ENCODE measurements at regions not wholly inside any gene's neighbourhood (a gene's known extent, or its start where the extent isn't known, plus 50 kb on each side); places are given as distances from the start of the nearest gene placed in this dataset.

DNA sequence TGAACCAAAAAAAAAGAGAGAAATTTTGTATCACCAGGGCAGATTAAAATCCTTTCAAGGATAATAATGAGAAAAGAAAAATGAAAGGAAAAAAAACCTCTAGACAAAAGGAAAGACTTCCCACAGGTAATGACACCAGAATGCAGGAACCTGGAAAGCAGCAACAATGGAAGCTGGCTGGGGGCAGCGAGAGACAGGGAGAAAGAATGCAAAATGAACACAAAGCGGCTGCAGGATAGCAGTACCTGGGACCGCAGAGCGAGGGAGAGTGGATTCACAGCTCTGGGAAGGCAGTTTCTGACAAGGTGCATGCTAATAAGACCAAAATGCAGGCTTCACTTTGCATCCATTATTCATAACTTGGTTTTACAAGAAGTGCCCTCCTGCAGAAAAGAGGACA, 349.0 kb downstream of the SIPA1L2 start:
- no peak for DNase-seq (ENCODE audit: low read depth)

- no peak for DNase-seq (ENCODE audit: low read depth)
These were observed 350.0 kb downstream of the SIPA1L2 start for GRCh38 chr1:232279909-232280400.

DNA sequence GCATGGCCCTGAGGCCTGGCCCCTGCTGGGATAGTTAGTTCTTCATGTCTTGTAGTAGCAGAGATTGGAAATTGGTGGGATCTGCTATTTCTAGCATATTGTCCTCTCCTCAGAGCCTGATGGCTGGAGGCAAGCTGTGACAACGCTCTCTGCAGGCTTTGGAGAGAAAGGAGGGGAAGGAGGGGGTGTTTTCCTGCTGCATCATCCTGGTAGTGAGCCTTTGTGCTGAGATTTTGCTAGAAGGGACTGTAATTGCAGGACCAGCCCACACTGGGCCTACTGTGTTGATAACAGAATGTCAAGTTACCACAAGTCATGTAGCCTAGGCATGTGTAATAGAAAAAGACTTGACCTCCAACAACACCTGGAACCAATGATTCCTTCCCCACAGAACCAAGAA, 351.0 kb downstream of the SIPA1L2 start:
- no peak for DNase-seq (ENCODE audit: low read depth)

DNA sequence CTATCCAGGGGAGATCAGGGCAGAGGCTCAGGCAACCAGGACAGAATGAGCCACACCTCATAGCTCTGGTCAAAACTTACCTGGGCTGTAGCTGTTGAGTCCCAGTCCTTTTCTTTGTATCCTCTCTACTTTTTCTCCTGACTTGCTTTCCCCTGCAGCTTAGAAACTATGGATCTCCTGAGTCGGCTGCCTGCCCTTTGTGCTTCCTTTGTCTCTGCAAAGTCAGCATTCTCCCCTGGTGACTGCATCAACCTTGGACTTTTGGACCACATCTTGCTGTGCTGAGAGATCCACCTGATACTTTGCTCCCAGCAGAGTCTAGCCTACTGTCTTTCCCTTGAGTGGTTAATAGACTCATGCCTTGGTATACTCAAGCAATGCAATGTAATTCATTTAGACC, 353.3 kb downstream of the SIPA1L2 start:
- DNase-seq (ENCODE audit: low read depth), result no peak

GRCh38 chr1:232274999-232275710, 354.8 kb downstream of the SIPA1L2 start:
- no peak for DNase-seq (ENCODE audit: low read depth)

DNA sequence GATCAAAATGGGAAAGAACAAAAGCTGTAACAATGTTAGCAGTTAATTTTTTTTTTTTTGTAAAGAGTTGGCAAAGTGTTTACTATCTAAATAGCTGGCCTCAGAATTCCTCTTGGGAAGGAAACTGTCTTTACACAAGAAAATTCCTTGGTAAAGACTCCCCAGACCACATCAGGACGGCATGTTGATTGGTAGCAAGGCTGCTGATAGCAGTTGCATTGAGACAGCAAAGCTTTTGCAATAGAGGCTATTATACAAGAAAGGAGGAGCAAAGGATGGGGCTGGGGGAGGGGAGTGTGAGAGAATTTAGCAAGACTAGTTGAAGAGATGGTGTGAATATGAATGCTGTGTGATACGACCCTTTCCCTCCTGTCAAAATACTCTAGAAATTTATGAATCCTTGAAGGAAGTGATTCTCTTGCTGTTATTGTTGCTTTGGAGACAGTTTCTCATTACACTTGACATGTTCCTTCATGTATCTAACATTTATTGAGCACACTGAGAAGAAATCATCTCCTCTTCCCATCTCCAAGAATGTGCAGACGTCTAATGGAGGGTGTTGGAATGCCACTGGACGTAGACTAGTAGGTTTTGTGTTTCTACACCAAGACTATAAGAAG, 355.6 kb downstream of the SIPA1L2 start:
- DNase-seq (ENCODE audit: low read depth), result no peak

DNA sequence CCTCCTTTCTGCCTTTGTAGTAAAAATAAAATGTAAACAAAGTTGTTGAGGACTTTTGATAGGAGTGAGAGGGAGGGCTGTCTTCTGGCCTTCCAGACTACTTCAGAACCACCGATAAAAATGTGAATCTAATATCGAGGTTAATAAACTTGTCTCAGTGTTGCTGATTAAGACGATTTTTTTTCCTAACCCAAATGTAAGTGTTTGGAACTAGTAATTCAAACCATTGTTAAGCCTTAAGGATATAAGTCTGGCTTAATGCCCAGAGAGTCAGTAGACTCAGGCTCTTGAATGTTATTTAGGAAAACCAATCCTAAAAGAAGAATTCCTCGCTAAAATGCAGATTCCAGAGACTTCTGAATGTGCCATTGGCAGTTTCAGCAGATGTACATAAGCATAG, 356.9 kb downstream of the SIPA1L2 start:
- no peak for DNase-seq (ENCODE audit: low read depth)

GRCh38 chr1:232271991-232272589, 357.8 kb downstream of the SIPA1L2 start:
- DNase-seq (ENCODE audit: low read depth), result no peak

DNA sequence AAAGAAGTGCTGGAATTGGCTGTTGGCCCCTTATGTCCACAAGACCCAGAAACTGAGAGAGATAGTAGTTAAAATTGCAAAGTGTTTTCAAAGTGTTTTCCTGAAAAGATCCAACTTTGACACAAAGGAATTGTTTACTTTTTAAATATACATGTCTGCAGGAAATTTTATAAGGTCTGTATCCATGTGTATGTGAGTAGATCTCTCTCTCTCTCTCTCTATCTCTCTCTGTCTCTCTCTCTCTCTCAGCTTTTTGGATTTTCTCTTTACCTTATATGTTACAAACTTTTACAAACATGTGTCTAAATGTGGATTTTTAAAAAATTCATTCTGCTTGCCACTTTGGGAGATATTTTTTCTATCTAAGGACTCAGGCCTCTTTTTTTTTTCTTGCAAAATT, 358.6 kb downstream of the SIPA1L2 start:
- no peak for DNase-seq (ENCODE audit: low read depth)

DNA sequence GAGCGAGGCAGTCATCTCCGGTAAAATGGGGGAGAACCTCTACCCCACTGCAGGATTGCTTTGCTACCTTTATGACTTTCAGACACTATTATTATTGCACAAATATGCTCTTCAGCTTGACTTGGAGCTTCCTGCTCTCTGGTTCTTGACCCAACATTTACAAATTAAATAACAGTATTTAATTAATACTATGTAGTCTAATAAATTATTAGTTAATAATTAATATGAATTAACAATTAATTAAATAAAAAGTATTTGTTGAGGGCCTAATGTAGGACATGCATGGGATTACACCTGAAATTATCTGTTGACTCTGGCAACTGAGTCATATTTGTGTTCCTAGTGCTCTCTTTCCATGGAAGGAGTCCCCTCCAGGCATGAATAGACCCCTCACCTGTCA, 359.9 kb downstream of the SIPA1L2 start:
- no peak for DNase-seq (ENCODE audit: low read depth)

DNA sequence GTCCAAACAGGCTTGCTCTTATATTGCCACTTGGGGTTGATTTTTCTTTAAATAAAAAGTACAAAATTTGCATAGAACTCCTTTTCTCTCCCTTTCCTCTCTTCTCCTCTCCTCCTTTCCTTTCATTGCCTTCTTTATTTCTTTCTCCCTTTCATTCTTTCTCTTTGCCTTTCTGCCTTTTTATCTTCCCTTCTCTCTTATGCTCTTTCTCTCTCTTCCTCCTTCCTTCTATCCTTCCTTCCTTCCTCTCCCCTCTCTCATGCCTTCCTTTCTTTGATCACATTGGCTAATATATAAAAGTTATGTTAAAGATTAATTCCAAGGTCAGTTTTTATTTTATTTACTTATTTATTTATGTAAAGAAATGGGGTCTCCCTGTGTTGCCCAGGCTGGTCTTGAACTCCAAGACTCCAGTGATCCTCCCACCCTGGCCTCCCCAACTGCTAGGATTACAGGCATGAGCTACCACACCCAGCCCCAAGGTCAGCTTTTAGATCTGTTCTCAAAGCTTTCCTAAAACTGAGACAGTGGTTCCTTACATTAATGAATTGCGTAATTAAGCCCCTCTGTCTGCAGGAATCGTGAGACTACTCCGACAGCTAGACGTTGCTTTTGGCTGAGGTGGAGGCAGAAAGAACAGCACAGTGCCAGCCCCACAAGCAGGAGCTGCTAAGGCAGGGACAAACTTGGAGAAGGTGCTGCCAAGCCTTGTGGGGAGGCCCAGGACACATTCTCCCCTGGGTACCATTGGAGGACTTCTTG, 361.9 kb downstream of the SIPA1L2 start:
- no peak for DNase-seq (ENCODE audit: low read depth)

GRCh38 chr1:232267092-232267836, 362.7 kb downstream of the SIPA1L2 start:
- DNase-seq (ENCODE audit: low read depth), result no peak

DNA sequence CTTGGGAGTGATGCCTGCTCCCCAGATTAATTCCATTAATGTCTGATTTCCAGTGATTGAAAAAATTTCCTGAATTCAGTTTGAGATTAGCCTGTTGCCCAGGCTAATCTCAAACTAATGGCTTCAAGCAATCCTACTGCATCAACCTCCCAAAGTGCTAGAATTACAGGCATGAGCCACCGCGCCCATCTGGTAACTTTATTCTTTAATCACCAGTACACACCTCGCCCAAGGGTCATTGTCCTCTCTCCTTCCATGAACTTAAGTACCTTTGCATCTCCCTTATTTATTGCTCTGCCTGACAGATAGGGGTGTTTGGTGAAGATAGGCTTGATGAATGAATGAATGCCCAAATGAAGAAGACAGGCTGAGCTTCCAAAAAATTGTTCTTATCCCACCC, 366.5 kb downstream of the SIPA1L2 start:
- no peak for DNase-seq (ENCODE audit: low read depth)

- no peak for DNase-seq (ENCODE audit: low read depth)
These were observed 366.9 kb downstream of the SIPA1L2 start for GRCh38 chr1:232262991-232263390.

DNA sequence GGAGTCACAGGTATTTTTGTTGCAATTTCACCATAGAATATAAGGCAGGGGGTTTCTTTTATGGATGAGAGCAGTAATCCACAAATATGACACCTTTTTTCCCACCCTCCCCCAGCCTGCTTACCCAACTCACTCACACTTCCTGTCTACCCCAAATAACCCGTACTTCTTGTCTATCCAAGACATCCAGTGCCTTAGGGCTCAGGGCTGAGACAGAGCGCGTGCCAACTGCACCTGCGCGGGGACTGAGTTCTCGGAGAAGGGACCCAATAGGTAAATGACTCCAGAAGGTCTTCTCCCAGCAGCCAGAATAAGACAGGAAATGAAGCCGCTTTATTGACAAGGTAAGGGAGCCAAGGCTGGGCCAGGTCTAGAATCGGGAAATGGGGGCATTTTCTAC, 369.1 kb downstream of the SIPA1L2 start:
- DNase-seq (ENCODE audit: low read depth), result no peak

- no peak for DNase-seq (ENCODE audit: low read depth)
These were observed 369.9 kb downstream of the SIPA1L2 start for GRCh38 chr1:232260045-232260444.

DNA sequence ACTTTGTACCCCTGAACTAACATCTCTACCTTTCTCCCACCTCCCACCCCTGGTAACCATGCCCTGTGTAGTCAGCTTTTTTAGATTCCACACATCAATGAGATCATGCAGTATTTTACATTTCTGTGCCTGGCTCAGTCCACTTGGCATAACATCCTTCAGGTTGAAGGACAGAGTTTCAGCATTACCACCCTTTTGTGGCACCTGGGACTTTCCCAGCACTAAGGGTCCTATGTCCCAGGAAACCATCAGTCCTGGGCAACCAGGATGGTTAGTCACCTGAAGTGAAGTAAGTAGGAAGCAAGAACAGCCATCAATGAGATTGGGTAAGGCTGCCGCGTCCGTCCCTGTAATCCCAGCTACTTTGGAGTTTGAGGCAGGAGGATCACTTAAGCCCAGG, 370.6 kb downstream of the SIPA1L2 start:
- no peak for DNase-seq (ENCODE audit: low read depth)

DNA sequence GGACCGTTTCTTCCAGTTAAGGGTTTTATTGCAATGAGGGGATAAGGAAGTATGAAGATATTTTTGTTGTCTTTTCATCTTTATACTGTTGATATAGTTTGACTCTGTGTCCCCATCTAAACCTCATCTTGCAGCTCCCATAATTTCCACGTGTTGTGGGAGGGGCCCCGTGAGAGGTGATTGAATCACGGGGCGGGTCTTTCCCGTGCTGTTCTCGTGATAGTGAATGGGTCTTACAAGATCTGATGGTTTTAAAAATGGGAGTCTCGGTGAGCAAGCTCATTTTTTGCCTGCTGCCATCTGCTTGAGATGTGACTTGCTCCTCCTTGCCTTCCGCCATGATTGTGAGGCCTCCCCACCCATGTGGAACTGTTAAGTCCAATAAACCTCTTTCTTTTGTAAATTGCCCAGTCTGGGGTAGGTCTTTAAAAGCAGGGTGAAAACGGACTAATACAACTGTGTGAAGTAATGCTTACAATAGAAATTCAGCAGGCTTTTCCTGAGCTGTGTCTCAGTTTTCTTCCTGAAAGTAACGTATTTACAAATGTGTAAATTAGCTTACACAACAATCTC, 377.3 kb downstream of the SIPA1L2 start:
- no peak for DNase-seq (ENCODE audit: low read depth)

DNA sequence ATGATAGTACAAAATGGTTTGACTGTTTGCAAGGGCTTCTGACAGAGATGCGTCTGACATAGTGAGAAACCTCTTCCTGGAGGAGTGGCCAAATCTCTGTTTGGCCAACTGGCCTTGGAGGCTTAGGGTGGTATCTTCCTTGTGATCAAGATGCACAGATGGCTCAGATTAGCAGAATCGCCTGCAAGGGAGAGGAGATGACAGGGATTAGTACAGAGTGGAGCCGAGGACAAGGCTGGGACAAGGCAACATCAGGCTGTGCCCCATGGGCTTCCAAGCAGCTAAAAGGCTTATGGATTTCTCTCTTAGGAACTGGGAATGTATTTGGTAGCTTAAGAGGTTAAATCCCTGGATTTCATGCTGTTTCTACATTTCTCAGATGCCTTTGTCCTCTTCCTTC, 379.1 kb downstream of the SIPA1L2 start:
- no peak for DNase-seq (ENCODE audit: low read depth)

DNA sequence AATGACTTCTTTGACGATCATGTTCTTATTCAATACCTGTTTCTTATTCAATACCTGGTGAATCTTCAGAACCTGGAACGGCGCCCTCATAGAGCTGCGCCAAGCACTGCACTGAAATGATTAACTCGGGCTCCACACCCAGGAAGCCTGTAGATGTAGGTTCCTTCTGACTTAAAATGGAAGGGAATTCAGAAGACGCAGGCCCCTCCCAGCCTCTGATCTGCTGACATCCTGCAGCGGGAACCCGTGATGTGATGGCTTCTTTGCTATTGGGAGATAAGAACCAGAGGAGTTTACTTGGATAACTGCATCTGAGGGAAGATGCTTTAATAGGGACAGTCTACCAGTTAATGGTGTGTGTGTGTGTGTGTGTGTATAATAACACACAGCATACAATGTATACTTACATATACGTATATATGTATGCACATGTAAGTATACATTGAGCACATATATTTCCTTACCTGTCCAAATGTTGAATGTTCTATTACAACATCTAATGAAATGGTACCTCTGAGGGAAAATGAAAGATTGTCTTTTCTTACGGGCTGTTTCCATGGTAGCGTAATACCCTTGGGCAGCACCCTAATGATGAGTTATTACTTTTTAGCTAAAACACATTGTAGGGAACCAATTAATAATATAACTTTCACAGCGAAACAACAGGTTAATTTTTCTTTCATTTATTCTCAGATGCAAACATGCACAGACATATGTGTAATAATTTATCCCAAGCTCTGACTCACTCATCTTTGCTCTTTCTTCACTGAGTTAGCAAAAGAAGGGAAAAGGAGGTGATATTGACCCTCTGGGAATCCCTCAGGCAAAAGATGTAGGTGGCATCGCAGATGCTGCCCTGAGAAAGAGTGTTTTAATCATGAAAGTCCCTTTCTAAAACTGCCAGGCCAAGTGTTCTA, 379.8 kb downstream of the SIPA1L2 start:
- no peak for DNase-seq (ENCODE audit: low read depth)
